ENCODE measurements at regions not wholly inside any gene's neighbourhood (a gene's known extent, or its start where the extent isn't known, plus 50 kb on each side); places are given as distances from the start of the nearest gene placed in this dataset.

DNA sequence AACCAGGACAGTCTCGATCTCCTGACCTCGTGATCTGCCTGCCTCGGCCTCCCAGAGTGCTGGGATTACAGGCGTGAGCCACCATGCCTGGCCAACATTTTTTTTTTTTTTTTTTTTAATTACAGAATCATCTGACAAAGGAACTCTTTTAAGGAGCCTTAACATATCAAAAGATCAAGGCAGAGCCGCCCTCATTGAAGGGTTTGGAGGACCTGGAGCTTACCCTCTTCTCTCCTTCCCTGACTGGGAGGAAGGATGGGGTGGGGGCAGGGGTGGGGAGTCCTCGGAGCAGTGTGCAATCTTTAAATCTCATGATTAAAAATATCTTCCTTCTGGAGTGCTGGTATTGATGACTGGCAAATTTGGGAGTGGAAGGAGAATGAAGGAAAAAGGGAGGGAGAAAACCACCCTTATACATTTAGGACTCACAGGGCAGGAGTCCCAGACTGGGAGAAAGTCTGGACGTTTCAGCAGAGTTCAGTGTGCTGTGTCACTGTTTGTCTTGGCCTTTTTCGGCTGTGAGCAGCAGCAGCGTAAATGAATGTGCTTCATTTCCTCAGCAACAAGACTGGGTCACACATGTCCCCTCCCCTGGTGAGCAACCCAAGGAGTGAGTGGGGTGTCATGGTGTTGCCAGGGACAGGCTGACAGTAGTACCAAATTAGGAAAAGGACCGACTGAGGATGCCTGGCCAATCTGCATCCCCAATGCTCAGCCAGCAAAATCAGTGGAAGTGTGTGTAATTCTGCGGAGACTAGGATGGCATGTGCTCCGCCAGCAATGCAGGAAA, 115.3 kb upstream of the BNC2 start (continued):
- TF ChIP-seq CREB1 (CRISPR knock-in tag; IDR thresholded peaks at IDR 0.05; ENCODE audit: low read depth) = no peak

DNA sequence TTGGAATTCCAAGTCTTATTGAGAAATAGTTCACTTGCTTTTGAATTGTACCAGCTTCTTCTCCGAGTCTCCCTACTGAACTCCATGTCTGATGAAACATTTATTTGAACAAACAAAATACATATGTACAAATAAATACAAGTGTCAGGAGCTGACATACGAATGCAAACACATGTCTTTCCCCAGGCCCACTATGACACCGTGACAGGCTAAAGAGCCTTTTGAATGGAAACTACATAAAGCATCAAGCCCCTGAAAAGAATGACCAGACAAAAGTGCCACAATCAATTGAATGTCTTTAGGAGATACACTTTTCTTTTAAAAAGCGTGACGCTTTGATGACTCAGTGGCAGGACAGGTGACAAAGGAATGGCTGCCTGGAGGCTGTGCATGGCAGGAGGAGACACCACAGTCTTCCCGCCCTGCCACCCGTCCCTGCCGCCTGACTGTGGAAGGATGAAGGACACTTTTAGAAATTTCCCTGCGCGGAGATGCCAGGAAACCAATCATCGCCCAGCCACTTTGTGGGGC, 112.4 kb upstream of the BNC2 start:
- Histone ChIP-seq H3K9me2 (ENCODE audit: insufficient read depth) (no peaks in the 10 kb centered on the region), H3K4me2 (no peak overlapping the region), H2AFZ (peak overlapping the region; percentile 96), H3K4me3 (no peak overlapping the region), H3K27ac (ENCODE audit: low read depth) (no peak overlapping the region), H4K20me1 (replicated peaks; ENCODE audit: insufficient read depth) (no peaks in the 10 kb centered on the region), H3K36me3 (ENCODE audit: insufficient read depth) (no peaks in the 10 kb centered on the region), H3K27me3 (ENCODE audit: insufficient read depth) (no peaks in the 10 kb centered on the region), H3K79me2 (replicated peaks; ENCODE audit: insufficient read depth) (no peaks in the 10 kb centered on the region), H3K4me1 (ENCODE audit: insufficient read depth) (peaks cover 9% of the 10 kb centered on the region), H3F3A (replicated peaks; ENCODE audit: low read depth) (no peaks in the 10 kb centered on the region)
- ATAC-seq (no peak), DNase-seq (ENCODE audit: low spot score) (no peak)
- no peak overlapping the region for H3K27ac Mint-ChIP-seq
- H3K27me3 Mint-ChIP-seq (ENCODE audit: insufficient read depth, low read depth, poor library complexity) = peaks cover 11% of the 10 kb centered on the region
- H3K36me3 Mint-ChIP-seq (ENCODE audit: low read depth) = peaks cover 5% of the 10 kb centered on the region; the same call in 2 of the 3 replicates
- peaks cover 5% of the 10 kb centered on the region; the same call in 2 of the 3 replicates for H3K9me3 Mint-ChIP-seq
- H3K4me3 Mint-ChIP-seq = no peak overlapping the region
- peaks cover 25% of the 10 kb centered on the region for H3K4me1 Mint-ChIP-seq
- TF ChIP-seq, protein P1, sequence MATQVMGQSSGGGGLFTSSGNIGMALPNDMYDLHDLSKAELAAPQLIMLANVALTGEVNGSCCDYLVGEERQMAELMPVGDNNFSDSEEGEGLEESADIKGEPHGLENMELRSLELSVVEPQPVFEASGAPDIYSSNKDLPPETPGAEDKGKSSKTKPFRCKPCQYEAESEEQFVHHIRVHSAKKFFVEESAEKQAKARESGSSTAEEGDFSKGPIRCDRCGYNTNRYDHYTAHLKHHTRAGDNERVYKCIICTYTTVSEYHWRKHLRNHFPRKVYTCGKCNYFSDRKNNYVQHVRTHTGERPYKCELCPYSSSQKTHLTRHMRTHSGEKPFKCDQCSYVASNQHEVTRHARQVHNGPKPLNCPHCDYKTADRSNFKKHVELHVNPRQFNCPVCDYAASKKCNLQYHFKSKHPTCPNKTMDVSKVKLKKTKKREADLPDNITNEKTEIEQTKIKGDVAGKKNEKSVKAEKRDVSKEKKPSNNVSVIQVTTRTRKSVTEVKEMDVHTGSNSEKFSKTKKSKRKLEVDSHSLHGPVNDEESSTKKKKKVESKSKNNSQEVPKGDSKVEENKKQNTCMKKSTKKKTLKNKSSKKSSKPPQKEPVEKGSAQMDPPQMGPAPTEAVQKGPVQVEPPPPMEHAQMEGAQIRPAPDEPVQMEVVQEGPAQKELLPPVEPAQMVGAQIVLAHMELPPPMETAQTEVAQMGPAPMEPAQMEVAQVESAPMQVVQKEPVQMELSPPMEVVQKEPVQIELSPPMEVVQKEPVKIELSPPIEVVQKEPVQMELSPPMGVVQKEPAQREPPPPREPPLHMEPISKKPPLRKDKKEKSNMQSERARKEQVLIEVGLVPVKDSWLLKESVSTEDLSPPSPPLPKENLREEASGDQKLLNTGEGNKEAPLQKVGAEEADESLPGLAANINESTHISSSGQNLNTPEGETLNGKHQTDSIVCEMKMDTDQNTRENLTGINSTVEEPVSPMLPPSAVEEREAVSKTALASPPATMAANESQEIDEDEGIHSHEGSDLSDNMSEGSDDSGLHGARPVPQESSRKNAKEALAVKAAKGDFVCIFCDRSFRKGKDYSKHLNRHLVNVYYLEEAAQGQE (IDR thresholded peaks at IDR 0.05; ENCODE audit: unreplicated experiment) = no peak
- TF ChIP-seq STAT1 (IDR thresholded peaks at IDR 0.05; ENCODE audit: unreplicated experiment) = no peak
- no peak for TF ChIP-seq POLR2AphosphoS5 (IDR thresholded peaks at IDR 0.05; ENCODE audit: low read depth)
- TF ChIP-seq, protein P2, sequence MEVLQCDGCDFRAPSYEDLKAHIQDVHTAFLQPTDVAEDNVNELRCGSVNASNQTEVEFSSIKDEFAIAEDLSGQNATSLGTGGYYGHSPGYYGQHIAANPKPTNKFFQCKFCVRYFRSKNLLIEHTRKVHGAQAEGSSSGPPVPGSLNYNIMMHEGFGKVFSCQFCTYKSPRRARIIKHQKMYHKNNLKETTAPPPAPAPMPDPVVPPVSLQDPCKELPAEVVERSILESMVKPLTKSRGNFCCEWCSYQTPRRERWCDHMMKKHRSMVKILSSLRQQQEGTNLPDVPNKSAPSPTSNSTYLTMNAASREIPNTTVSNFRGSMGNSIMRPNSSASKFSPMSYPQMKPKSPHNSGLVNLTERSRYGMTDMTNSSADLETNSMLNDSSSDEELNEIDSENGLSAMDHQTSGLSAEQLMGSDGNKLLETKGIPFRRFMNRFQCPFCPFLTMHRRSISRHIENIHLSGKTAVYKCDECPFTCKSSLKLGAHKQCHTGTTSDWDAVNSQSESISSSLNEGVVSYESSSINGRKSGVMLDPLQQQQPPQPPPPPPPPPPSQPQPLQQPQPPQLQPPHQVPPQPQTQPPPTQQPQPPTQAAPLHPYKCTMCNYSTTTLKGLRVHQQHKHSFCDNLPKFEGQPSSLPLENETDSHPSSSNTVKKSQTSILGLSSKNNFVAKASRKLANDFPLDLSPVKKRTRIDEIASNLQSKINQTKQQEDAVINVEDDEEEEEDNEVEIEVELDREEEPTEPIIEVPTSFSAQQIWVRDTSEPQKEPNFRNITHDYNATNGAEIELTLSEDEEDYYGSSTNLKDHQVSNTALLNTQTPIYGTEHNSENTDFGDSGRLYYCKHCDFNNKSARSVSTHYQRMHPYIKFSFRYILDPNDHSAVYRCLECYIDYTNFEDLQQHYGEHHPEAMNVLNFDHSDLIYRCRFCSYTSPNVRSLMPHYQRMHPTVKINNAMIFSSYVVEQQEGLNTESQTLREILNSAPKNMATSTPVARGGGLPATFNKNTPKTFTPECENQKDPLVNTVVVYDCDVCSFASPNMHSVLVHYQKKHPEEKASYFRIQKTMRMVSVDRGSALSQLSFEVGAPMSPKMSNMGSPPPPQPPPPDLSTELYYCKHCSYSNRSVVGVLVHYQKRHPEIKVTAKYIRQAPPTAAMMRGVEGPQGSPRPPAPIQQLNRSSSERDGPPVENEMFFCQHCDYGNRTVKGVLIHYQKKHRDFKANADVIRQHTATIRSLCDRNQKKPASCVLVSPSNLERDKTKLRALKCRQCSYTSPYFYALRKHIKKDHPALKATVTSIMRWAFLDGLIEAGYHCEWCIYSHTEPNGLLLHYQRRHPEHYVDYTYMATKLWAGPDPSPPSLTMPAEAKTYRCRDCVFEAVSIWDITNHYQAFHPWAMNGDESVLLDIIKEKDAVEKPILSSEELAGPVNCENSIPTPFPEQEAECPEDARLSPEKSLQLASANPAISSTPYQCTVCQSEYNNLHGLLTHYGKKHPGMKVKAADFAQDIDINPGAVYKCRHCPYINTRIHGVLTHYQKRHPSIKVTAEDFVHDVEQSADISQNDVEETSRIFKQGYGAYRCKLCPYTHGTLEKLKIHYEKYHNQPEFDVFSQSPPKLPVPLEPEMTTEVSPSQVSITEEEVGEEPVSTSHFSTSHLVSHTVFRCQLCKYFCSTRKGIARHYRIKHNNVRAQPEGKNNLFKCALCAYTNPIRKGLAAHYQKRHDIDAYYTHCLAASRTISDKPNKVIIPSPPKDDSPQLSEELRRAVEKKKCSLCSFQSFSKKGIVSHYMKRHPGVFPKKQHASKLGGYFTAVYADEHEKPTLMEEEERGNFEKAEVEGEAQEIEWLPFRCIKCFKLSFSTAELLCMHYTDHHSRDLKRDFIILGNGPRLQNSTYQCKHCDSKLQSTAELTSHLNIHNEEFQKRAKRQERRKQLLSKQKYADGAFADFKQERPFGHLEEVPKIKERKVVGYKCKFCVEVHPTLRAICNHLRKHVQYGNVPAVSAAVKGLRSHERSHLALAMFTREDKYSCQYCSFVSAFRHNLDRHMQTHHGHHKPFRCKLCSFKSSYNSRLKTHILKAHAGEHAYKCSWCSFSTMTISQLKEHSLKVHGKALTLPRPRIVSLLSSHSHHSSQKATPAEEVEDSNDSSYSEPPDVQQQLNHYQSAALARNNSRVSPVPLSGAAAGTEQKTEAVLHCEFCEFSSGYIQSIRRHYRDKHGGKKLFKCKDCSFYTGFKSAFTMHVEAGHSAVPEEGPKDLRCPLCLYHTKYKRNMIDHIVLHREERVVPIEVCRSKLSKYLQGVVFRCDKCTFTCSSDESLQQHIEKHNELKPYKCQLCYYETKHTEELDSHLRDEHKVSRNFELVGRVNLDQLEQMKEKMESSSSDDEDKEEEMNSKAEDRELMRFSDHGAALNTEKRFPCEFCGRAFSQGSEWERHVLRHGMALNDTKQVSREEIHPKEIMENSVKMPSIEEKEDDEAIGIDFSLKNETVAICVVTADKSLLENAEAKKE (CRISPR knock-in tag; IDR thresholded peaks at IDR 0.05) = no peak
- no peak for TF ChIP-seq CREB1 (CRISPR knock-in tag; IDR thresholded peaks at IDR 0.05; ENCODE audit: low read depth)
- no peak for TF ChIP-seq EZH2phosphoT487 (IDR thresholded peaks at IDR 0.05; ENCODE audit: unreplicated experiment)
- no peak for TF ChIP-seq JUNB (IDR thresholded peaks at IDR 0.05; ENCODE audit: unreplicated experiment)
- TF ChIP-seq, protein P3, sequence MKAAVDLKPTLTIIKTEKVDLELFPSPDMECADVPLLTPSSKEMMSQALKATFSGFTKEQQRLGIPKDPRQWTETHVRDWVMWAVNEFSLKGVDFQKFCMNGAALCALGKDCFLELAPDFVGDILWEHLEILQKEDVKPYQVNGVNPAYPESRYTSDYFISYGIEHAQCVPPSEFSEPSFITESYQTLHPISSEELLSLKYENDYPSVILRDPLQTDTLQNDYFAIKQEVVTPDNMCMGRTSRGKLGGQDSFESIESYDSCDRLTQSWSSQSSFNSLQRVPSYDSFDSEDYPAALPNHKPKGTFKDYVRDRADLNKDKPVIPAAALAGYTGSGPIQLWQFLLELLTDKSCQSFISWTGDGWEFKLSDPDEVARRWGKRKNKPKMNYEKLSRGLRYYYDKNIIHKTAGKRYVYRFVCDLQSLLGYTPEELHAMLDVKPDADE (IDR thresholded peaks at IDR 0.05) = no peak
- no peak for TF ChIP-seq EZH2 (IDR thresholded peaks at IDR 0.05; ENCODE audit: low read depth, unreplicated experiment)
- no peak for TF ChIP-seq ZNF114 (CRISPR knock-in tag; IDR thresholded peaks at IDR 0.05)
- no peak for TF ChIP-seq ZNF331 (CRISPR knock-in tag; IDR thresholded peaks at IDR 0.05; ENCODE audit: low read depth)
- TF ChIP-seq NANOG (IDR thresholded peaks at IDR 0.05; ENCODE audit: borderline replicate concordance) = no peak
